ENCODE measurements at regions not wholly inside any gene's neighbourhood (a gene's known extent, or its start where the extent isn't known, plus 50 kb on each side); places are given as distances from the start of the nearest gene placed in this dataset.

DNA sequence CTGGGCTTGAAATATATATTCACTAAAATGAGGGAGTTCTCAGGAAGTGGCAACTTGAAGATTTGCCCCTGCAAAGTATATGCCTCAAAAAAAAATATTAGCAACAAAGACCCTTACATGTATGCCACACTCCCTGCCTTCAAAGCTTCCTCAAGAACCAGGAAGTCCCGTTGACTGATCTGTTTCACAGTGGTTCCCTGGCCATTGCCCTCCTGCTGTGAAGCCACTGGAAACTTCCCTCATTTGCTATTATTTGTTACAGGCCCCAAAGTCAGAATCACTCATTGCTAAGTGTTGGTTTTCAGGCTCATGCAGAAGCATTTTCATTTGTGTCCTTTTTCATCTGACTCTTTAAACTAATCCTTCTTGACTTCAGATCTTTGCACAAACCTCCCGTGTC is 421.5 kb downstream of the ZNF521 start:
- no CpG with 5 or more reads among the region's 2 CpGs for WGBS (ENCODE audit: extremely low coverage, insufficient coverage, insufficient read length)

DNA sequence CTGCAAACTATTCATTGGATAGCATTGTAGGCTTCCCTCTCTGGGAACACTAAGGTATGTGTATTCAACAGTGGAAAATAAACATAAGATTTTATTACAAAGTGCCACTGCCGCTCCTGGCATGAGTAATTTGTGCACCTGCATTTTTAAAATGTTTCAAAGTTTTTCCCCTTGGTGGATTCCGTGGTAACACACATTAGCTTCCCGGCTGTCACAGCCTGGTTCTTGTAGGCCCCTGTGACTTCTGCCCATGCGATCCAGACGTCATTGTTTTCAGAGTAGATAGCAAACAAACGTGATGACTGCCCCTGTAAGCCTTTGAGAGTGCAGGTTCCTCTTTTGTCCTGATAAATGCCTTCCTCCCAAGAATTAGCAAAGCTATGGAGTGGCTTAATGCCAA is 421.0 kb downstream of the ZNF521 start:
- no CpG with 5 or more reads among the region's 6 CpGs for WGBS (ENCODE audit: extremely low coverage, insufficient coverage, insufficient read length)
- H3K23ac ChIP-seq (ENCODE audit: low read length): no peak overlapping the region

More for the DNA sequence above, 421.5 kb downstream of the ZNF521 start:
- H3K79me2 ChIP-seq (ENCODE audit: control insufficient read depth, insufficient read depth, low read length, poor library complexity): no peaks in the 10 kb centered on the region
- no peak overlapping the region for H3K23ac ChIP-seq (ENCODE audit: low read length)
- H2BK120ac ChIP-seq (ENCODE audit: insufficient read depth, low read length, poor library complexity): no peak overlapping the region
- DNase-seq: no peak
- H4K8ac ChIP-seq (ENCODE audit: low read depth, low read length): no peak overlapping the region
- no peak overlapping the region for H2BK12ac ChIP-seq (ENCODE audit: low read length)
- H3K4me1 ChIP-seq (ENCODE audit: control insufficient read depth in 1 of 2, insufficient read depth in 2 of 2, low read length in 2 of 2): no peaks in the 10 kb centered on the region
- no peak overlapping the region for H3K18ac ChIP-seq (ENCODE audit: low read length)
- H3K14ac ChIP-seq (ENCODE audit: low read length): no peak overlapping the region
- no peaks in the 10 kb centered on the region for H3K27me3 ChIP-seq (ENCODE audit: insufficient read depth, low read length)
- no peaks in the 10 kb centered on the region for H3K9me3 ChIP-seq (ENCODE audit: insufficient read depth, low read depth, low read length)
- no peak overlapping the region for H3K4me3 ChIP-seq (ENCODE audit: low read depth, low read length)
- no peak overlapping the region for H3K27ac ChIP-seq (ENCODE audit: low read depth, low read length)
- H3K79me1 ChIP-seq (ENCODE audit: low read length): no peaks in the 10 kb centered on the region
- H3K9ac ChIP-seq (ENCODE audit: low read length): no peak overlapping the region
- no peak overlapping the region for H4K12ac ChIP-seq (ENCODE audit: low read depth, low read length)
- H2BK5ac ChIP-seq (ENCODE audit: low read depth, low read length, poor library complexity): no peak overlapping the region
- H2AK5ac ChIP-seq (ENCODE audit: low read length): no peak overlapping the region
- H3K36me3 ChIP-seq (ENCODE audit: control insufficient read depth in 1 of 2, insufficient read depth in 2 of 2, low read length in 2 of 2): no peaks in the 10 kb centered on the region
- H2AFZ ChIP-seq (ENCODE audit: insufficient read depth, low read length, poor library complexity): no peak overlapping the region
- no peak overlapping the region for H3K4me2 ChIP-seq (ENCODE audit: low read length)
- no peak overlapping the region for H4K91ac ChIP-seq (ENCODE audit: low read depth, low read length)
- H3K4ac ChIP-seq (ENCODE audit: low read depth, low read length): no peak overlapping the region

DNA sequence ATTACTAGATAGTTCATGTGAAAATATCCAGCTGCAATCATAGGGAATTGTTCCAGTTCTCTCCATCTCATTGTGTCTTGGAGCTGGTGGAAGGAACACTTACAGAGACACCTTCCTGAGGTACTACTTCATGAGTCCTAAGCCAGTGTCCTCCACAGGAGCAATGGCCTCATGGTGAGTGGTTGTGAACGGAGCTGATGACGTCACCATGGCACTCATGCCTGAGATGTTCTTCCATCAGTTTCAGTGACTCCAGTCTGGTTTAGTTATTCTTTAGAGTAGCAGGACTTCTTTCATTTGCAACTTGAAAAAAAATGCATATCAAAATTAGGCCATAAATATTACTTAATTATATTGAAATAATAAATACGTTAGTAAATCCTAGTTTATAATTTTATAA is 418.6 kb downstream of the ZNF521 start:
- H4K91ac ChIP-seq (ENCODE audit: low read depth, low read length): no peak overlapping the region
- H2BK5ac ChIP-seq (ENCODE audit: low read depth, low read length, poor library complexity): no peak overlapping the region
- H3K9ac ChIP-seq (ENCODE audit: low read length): no peak overlapping the region
- no peak overlapping the region for H3K18ac ChIP-seq (ENCODE audit: low read length)
- no peaks in the 10 kb centered on the region for H3K27me3 ChIP-seq (ENCODE audit: insufficient read depth, low read length)
- no peak overlapping the region for H3K23ac ChIP-seq (ENCODE audit: low read length)
- H4K12ac ChIP-seq (ENCODE audit: low read depth, low read length): no peak overlapping the region
- H3K4ac ChIP-seq (ENCODE audit: low read depth, low read length): no peak overlapping the region
- H3K4me3 ChIP-seq (ENCODE audit: low read depth, low read length): no peak overlapping the region
- no CpG with 5 or more reads among the region's 3 CpGs for WGBS (ENCODE audit: extremely low coverage, insufficient coverage, insufficient read length)
- no peak overlapping the region for H2BK12ac ChIP-seq (ENCODE audit: low read length)
- no peak overlapping the region for H3K4me2 ChIP-seq (ENCODE audit: low read length)
- H3K9me3 ChIP-seq (ENCODE audit: insufficient read depth, low read depth, low read length): no peaks in the 10 kb centered on the region
- no peak overlapping the region for H2AK5ac ChIP-seq (ENCODE audit: low read length)
- H3K36me3 ChIP-seq (ENCODE audit: control insufficient read depth in 1 of 2, insufficient read depth in 2 of 2, low read length in 2 of 2): no peaks in the 10 kb centered on the region
- no peak overlapping the region for H3K14ac ChIP-seq (ENCODE audit: low read length)
- no peak overlapping the region for H4K8ac ChIP-seq (ENCODE audit: low read depth, low read length)
- no peak for DNase-seq
- H3K27ac ChIP-seq (ENCODE audit: low read depth, low read length): no peak overlapping the region
- H3K4me1 ChIP-seq (ENCODE audit: control insufficient read depth in 1 of 2, insufficient read depth in 2 of 2, low read length in 2 of 2): no peaks in the 10 kb centered on the region
- H3K79me1 ChIP-seq (ENCODE audit: low read length): no peaks in the 10 kb centered on the region
- H2BK120ac ChIP-seq (ENCODE audit: insufficient read depth, low read length, poor library complexity): no peak overlapping the region
- H2AFZ ChIP-seq (ENCODE audit: insufficient read depth, low read length, poor library complexity): no peak overlapping the region
- no peaks in the 10 kb centered on the region for H3K79me2 ChIP-seq (ENCODE audit: control insufficient read depth, insufficient read depth, low read length, poor library complexity)

More for the DNA sequence above, 421.0 kb downstream of the ZNF521 start:
- Histone ChIP-seq H4K91ac (ENCODE audit: low read depth, low read length) (no peak overlapping the region), H3K18ac (ENCODE audit: low read length) (no peak overlapping the region), H3K14ac (ENCODE audit: low read length) (no peak overlapping the region), H3K4me3 (ENCODE audit: low read depth, low read length) (no peak overlapping the region), H3K27me3 (ENCODE audit: insufficient read depth, low read length) (no peaks in the 10 kb centered on the region), H2BK120ac (ENCODE audit: insufficient read depth, low read length, poor library complexity) (no peak overlapping the region), H3K27ac (ENCODE audit: low read depth, low read length) (no peak overlapping the region), H3K9ac (ENCODE audit: low read length) (no peak overlapping the region), H3K79me2 (ENCODE audit: control insufficient read depth, insufficient read depth, low read length, poor library complexity) (no peaks in the 10 kb centered on the region), H3K9me3 (ENCODE audit: insufficient read depth, low read depth, low read length) (no peaks in the 10 kb centered on the region), H3K4me1 (ENCODE audit: control insufficient read depth in 1 of 2, insufficient read depth in 2 of 2, low read length in 2 of 2) (no peaks in the 10 kb centered on the region), H4K12ac (ENCODE audit: low read depth, low read length) (no peak overlapping the region), H3K79me1 (ENCODE audit: low read length) (no peaks in the 10 kb centered on the region), H2BK12ac (ENCODE audit: low read length) (no peak overlapping the region), H2AK5ac (ENCODE audit: low read length) (no peak overlapping the region), H4K8ac (ENCODE audit: low read depth, low read length) (no peak overlapping the region), H3K4me2 (ENCODE audit: low read length) (no peak overlapping the region), H3K36me3 (ENCODE audit: control insufficient read depth in 1 of 2, insufficient read depth in 2 of 2, low read length in 2 of 2) (no peaks in the 10 kb centered on the region), H2AFZ (ENCODE audit: insufficient read depth, low read length, poor library complexity) (no peak overlapping the region), H2BK5ac (ENCODE audit: low read depth, low read length, poor library complexity) (no peak overlapping the region), H3K4ac (ENCODE audit: low read depth, low read length) (no peak overlapping the region)
- DNase-seq: no peak

DNA sequence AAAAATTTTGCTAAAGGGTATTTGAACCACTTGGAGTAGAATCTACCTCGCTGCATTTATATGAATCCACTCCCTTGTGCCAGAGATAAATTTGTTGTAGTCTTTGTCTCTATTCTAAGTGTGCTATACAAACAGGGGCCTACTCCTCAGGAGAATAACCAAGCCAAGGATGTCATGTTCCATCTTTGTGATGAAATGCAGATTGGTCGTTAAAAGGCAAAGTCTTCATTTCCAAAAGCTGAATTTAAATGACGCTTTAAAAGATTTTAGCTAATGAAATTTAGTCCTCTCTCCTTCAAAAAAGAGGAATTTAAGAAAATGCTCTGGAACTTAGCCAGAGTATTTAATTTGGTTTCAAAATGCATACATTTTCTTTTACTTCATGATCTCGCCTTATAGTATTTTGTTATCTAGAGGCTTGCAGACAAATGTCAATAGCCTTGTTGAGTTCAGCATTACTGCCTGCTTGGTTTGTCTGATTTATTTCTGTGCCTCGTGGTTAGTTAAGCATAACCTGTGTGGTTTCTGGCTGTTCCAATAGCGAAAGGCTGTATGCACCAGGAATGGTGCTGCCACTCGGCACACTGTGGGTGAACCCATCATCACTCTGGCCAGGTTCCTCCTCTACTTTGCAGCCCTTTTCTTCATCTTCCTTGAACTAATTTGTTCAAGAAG is 417.6 kb downstream of the ZNF521 start:
- Histone ChIP-seq H3K27me3 (ENCODE audit: insufficient read depth, low read length) (no peaks in the 10 kb centered on the region), H3K4ac (ENCODE audit: low read depth, low read length) (no peak overlapping the region), H2AK5ac (ENCODE audit: low read length) (no peak overlapping the region), H2BK120ac (ENCODE audit: insufficient read depth, low read length, poor library complexity) (no peak overlapping the region), H3K4me3 (ENCODE audit: low read depth, low read length) (no peak overlapping the region), H4K91ac (ENCODE audit: low read depth, low read length) (no peak overlapping the region), H3K14ac (ENCODE audit: low read length) (no peak overlapping the region), H3K79me1 (ENCODE audit: low read length) (no peaks in the 10 kb centered on the region), H4K12ac (ENCODE audit: low read depth, low read length) (no peak overlapping the region), H3K9ac (ENCODE audit: low read length) (no peak overlapping the region), H3K4me2 (ENCODE audit: low read length) (no peak overlapping the region), H3K4me1 (ENCODE audit: control insufficient read depth in 1 of 2, insufficient read depth in 2 of 2, low read length in 2 of 2) (no peaks in the 10 kb centered on the region), H3K9me3 (ENCODE audit: insufficient read depth, low read depth, low read length) (no peaks in the 10 kb centered on the region), H2AFZ (ENCODE audit: insufficient read depth, low read length, poor library complexity) (no peak overlapping the region), H3K36me3 (ENCODE audit: control insufficient read depth in 1 of 2, insufficient read depth in 2 of 2, low read length in 2 of 2) (no peaks in the 10 kb centered on the region), H4K8ac (ENCODE audit: low read depth, low read length) (no peak overlapping the region), H2BK5ac (ENCODE audit: low read depth, low read length, poor library complexity) (no peak overlapping the region), H3K18ac (ENCODE audit: low read length) (no peak overlapping the region), H3K79me2 (ENCODE audit: control insufficient read depth, insufficient read depth, low read length, poor library complexity) (no peaks in the 10 kb centered on the region), H3K23ac (ENCODE audit: low read length) (no peak overlapping the region), H2BK12ac (ENCODE audit: low read length) (no peak overlapping the region), H3K27ac (ENCODE audit: low read depth, low read length) (no peak overlapping the region)
- no CpG with 5 or more reads among the region's 7 CpGs for WGBS (ENCODE audit: extremely low coverage, insufficient coverage, insufficient read length)
- DNase-seq: no peak
